HEK293 (cell line): ENCODE measurements at regions not wholly inside any gene's neighbourhood (a gene's known extent, or its start where the extent isn't known, plus 50 kb on each side); places are given as distances from the start of the nearest gene placed in this dataset.
A peak's percentile ranks its signal among the peaks of the same experiment; 100 is the strongest.

Experiments used
- BCL11A ChIP-seq: fragments of 450-650 bp; formaldehyde crosslinking; IDR thresholded peaks from 2 replicates; pipeline ENCODE4 v1.5.1; 2016; ENCODE audit warnings: low read depth, missing biosample characterization, missing genetic modification characterization
- CTCF ChIP-seq: fragments of 450-650 bp; formaldehyde crosslinking; IDR thresholded peaks from 2 replicates; pipeline ENCODE4 v1.5.1; 2016; ENCODE audit warnings: missing biosample characterization, missing genetic modification characterization
- KLF16 ChIP-seq: fragments of 450-650 bp; formaldehyde crosslinking; IDR thresholded peaks from 2 replicates; pipeline ENCODE4 v1.5.1; 2017; ENCODE audit warnings: missing biosample characterization, missing genetic modification characterization
- MZF1 ChIP-seq: fragments of 450-650 bp; formaldehyde crosslinking; IDR thresholded peaks from 2 replicates; pipeline ENCODE4 v1.5.1; 2017; ENCODE audit warnings: missing biosample characterization, missing genetic modification characterization, borderline replicate concordance
- ZBTB21 ChIP-seq: fragments of 450-650 bp; formaldehyde crosslinking; IDR thresholded peaks from 2 replicates; pipeline ENCODE4 v1.5.1; 2017; ENCODE audit warnings: missing biosample characterization, missing genetic modification characterization
- ZBTB44 ChIP-seq: fragments of 450-650 bp; IDR thresholded peaks from 2 replicates; pipeline ENCODE4 v1.5.1; 2018; ENCODE audit warnings: missing biosample characterization, mild to moderate bottlenecking, missing genetic modification characterization
- ZBTB7A ChIP-seq: fragments of 450-650 bp; formaldehyde crosslinking; IDR thresholded peaks from 2 replicates; pipeline ENCODE4 v1.5.1; 2016; ENCODE audit warnings: low read depth, missing biosample characterization, missing genetic modification characterization
- ZFP3 ChIP-seq: fragments of 450-650 bp; formaldehyde crosslinking; IDR thresholded peaks from 2 replicates; pipeline ENCODE4 v1.5.1; 2016; ENCODE audit warnings: low read depth, missing biosample characterization, missing genetic modification characterization
- ZNF114 ChIP-seq: fragments of 450-650 bp; formaldehyde crosslinking; IDR thresholded peaks from 2 replicates; pipeline ENCODE4 v1.5.0; 2017; ENCODE audit warnings: missing biosample characterization, missing genetic modification characterization
- ZNF549 ChIP-seq: fragments of 450-650 bp; IDR thresholded peaks from 2 replicates; pipeline ENCODE4 v1.5.1; 2018; ENCODE audit warnings: missing biosample characterization, missing genetic modification characterization, mild to moderate bottlenecking, inconsistent platforms, moderate library complexity
- ZNF677 ChIP-seq: fragments of 450-650 bp; IDR thresholded peaks from 2 replicates; pipeline ENCODE4 v1.5.0; 2018; ENCODE audit warnings: missing biosample characterization, mild to moderate bottlenecking, missing genetic modification characterization, moderate library complexity
- ZNF830 ChIP-seq: fragments of 450-650 bp; IDR thresholded peaks from 2 replicates; pipeline ENCODE4 v1.5.0; 2018; ENCODE audit warnings: missing biosample characterization, missing genetic modification characterization, low read depth, mild to moderate bottlenecking, moderate library complexity
- TF ChIP-seq, protein P1 (sequence below): fragments of 450-650 bp; formaldehyde crosslinking; conservative IDR thresholded peaks from 2 replicates; pipeline ENCODE4 v1.5.1; 2016; ENCODE audit warnings: low read depth, missing biosample characterization, missing genetic modification characterization

GRCh38 chr6:47407300-47408281 is 70.0 kb upstream of the CD2AP start:
- no peak for TF ChIP-seq CTCF (tag by site-specific recombination)
- no peak for TF ChIP-seq ZNF549
- no peak for TF ChIP-seq ZNF830 (tag by site-specific recombination)
- TF ChIP-seq ZNF677 = no peak
- TF ChIP-seq ZFP3 (tag by site-specific recombination) = no peak
- TF ChIP-seq MZF1 (tag by site-specific recombination) = no peak
- TF ChIP-seq, protein P1, sequence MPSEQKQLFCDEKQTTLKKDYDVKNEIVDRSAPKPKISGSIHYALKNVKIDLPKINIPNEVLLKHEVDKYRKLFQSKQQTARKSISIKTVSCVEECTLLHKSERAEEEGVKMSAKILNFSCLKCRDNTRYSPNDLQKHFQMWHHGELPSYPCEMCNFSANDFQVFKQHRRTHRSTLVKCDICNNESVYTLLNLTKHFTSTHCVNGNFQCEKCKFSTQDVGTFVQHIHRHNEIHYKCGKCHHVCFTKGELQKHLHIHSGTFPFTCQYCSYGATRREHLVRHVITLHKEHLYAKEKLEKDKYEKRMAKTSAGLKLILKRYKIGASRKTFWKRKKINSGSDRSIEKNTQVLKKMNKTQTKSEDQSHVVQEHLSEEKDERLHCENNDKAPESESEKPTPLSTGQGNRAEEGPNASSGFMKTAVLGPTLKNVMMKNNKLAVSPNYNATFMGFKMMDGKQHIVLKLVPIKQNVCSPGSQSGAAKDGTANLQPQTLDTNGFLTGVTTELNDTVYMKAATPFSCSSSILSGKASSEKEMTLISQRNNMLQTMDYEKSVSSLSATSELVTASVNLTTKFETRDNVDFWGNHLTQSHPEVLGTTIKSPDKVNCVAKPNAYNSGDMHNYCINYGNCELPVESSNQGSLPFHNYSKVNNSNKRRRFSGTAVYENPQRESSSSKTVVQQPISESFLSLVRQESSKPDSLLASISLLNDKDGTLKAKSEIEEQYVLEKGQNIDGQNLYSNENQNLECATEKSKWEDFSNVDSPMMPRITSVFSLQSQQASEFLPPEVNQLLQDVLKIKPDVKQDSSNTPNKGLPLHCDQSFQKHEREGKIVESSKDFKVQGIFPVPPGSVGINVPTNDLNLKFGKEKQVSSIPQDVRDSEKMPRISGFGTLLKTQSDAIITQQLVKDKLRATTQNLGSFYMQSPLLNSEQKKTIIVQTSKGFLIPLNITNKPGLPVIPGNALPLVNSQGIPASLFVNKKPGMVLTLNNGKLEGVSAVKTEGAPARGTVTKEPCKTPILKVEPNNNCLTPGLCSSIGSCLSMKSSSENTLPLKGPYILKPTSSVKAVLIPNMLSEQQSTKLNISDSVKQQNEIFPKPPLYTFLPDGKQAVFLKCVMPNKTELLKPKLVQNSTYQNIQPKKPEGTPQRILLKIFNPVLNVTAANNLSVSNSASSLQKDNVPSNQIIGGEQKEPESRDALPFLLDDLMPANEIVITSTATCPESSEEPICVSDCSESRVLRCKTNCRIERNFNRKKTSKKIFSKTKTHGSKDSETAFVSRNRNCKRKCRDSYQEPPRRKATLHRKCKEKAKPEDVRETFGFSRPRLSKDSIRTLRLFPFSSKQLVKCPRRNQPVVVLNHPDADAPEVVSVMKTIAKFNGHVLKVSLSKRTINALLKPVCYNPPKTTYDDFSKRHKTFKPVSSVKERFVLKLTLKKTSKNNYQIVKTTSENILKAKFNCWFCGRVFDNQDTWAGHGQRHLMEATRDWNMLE = no peak
- no peak for TF ChIP-seq ZBTB7A
- TF ChIP-seq KLF16 (tag by site-specific recombination) = no peak
- TF ChIP-seq ZBTB21 (tag by site-specific recombination) = no peak
- TF ChIP-seq ZBTB44 = no peak
- TF ChIP-seq BCL11A (tag by site-specific recombination) = 0 out of 2 replicates have a peak, but pooled peaks have one; percentile 33
- no peak for TF ChIP-seq ZNF114 (tag by site-specific recombination)
